Caco-2 (cell line): ENCODE measurements at regions not wholly inside any gene's neighbourhood (a gene's known extent, or its start where the extent isn't known, plus 50 kb on each side); places are given as distances from the start of the nearest gene placed in this dataset.

Experiments
- BruUV-seq: library from RNA; stranded (reverse); fragments of 400-500 nt; replicated peaks from 2 replicates; lab custom pipeline; 2021; lab: Mats Ljungman, UMichigan
- CTCF ChIA-PET: fragments of 300-600 bp; sonication (Branson Sonifier 250); formaldehyde crosslinking; loops from one replicate; lab custom pipeline; 2022; ENCODE audit warnings: antibody characterized with exemption; lab: Charles Lee
- POLR2A ChIA-PET: fragments of 300-600 bp; sonication (Branson Sonifier 250); formaldehyde crosslinking; loops from one replicate; lab custom pipeline; 2022; ENCODE audit warnings: antibody characterized with exemption; lab: Charles Lee
- DNase-seq, 2 experiments: peaks; one replicate each; pipeline versions ENCODE4 v3.0.0 to v3.0.0-alpha.2; 2020 to 2022
- H3K27me3 ChIP-seq: replicated peaks from 2 replicates; pipeline ENCODE4 v1.6.0; 2011; ENCODE audit warnings: low read length; ENCODE audit not compliant: control insufficient read depth, insufficient read depth
- H3K36me3 ChIP-seq: 2 replicates; pipeline ENCODE4 v1.5.1; 2011; ENCODE audit warnings: low read length; ENCODE audit not compliant: control insufficient read depth, insufficient read depth
- H3K4me1 ChIP-seq: fragments of 250-450 bp; sonication (Bioruptor Pico); 2 replicates; pipeline ENCODE4 v1.5.1; 2020; ENCODE audit warnings: mild to moderate bottlenecking
- H3K4me3 ChIP-seq: 2 replicates; pipeline ENCODE4 v1.5.1; 2011; ENCODE audit warnings: low read depth, mild to moderate bottlenecking, control low read depth, low read length
- H3K9me3 ChIP-seq: fragments of 250-450 bp; sonication (Bioruptor Pico); 2 replicates; pipeline ENCODE4 v1.5.1; 2020; ENCODE audit warnings: mild to moderate bottlenecking, moderate library complexity
- H3K27ac Mint-ChIP-seq: one replicate; pipeline ENCODE4 v1.8.0; 2022; ENCODE audit warnings: mixed read lengths; ENCODE audit not compliant: unreplicated experiment
- H3K27me3 Mint-ChIP-seq: one replicate; pipeline ENCODE4 v1.8.0; 2022; ENCODE audit warnings: mixed read lengths; ENCODE audit not compliant: insufficient read depth, unreplicated experiment
- H3K36me3 Mint-ChIP-seq: one replicate; pipeline ENCODE4 v1.8.0; 2022; ENCODE audit warnings: mild to moderate bottlenecking, mixed read lengths; ENCODE audit not compliant: insufficient read depth, unreplicated experiment
- H3K4me1 Mint-ChIP-seq: one replicate; pipeline ENCODE4 v1.8.0; 2022; ENCODE audit warnings: low read depth, mixed read lengths; ENCODE audit not compliant: unreplicated experiment
- H3K4me3 Mint-ChIP-seq: one replicate; pipeline ENCODE4 v1.8.0; 2022; ENCODE audit warnings: mild to moderate bottlenecking, moderate library complexity, mixed read lengths; ENCODE audit not compliant: unreplicated experiment
- H3K9me3 Mint-ChIP-seq: one replicate; pipeline ENCODE4 v1.8.0; 2022; ENCODE audit warnings: mixed read lengths; ENCODE audit not compliant: unreplicated experiment
- intact Hi-C: fragments of 100-400 bp; cut with micrococcal nuclease; formaldehyde crosslinking; loops from one replicate; pipeline ENCODE4 v1.10.0; 2022; ENCODE audit not compliant: unreplicated experiment
- TF ChIP-seq, protein P1 (sequence below), 2 experiments: fragments of 200-600 bp in 1 of 2; IDR thresholded peaks; 1 replicate in 1 of 2; 2 replicates in 1 of 2; pipeline versions ENCODE4 v1.5.1 to v1.8.0; 2011 to 2022; ENCODE audit warnings: antibody characterized with exemption in 1 of 2, control low read depth in 1 of 2, inconsistent platforms in 1 of 2, low read depth in 1 of 2, low read length in 1 of 2, mild to moderate bottlenecking in 1 of 2, moderate library complexity in 1 of 2; ENCODE audit not compliant: insufficient read depth in 1 of 2, severe bottlenecking in 1 of 2, unreplicated experiment in 1 of 2

- no peaks in the 10 kb centered on the region for H3K36me3 Mint-ChIP-seq
- intact Hi-C loops: no loop called here
- ChIA-PET POLR2A (no interaction called here), CTCF (no interaction called here)
- H3K4me1 Mint-ChIP-seq: no peaks in the 10 kb centered on the region
- no peaks in the 10 kb centered on the region for H3K9me3 ChIP-seq
- H3K9me3 Mint-ChIP-seq: no peaks in the 10 kb centered on the region
- H3K27me3 Mint-ChIP-seq: peaks cover 2% of the 10 kb centered on the region
- TF ChIP-seq, protein P1, sequence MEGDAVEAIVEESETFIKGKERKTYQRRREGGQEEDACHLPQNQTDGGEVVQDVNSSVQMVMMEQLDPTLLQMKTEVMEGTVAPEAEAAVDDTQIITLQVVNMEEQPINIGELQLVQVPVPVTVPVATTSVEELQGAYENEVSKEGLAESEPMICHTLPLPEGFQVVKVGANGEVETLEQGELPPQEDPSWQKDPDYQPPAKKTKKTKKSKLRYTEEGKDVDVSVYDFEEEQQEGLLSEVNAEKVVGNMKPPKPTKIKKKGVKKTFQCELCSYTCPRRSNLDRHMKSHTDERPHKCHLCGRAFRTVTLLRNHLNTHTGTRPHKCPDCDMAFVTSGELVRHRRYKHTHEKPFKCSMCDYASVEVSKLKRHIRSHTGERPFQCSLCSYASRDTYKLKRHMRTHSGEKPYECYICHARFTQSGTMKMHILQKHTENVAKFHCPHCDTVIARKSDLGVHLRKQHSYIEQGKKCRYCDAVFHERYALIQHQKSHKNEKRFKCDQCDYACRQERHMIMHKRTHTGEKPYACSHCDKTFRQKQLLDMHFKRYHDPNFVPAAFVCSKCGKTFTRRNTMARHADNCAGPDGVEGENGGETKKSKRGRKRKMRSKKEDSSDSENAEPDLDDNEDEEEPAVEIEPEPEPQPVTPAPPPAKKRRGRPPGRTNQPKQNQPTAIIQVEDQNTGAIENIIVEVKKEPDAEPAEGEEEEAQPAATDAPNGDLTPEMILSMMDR (IDR thresholded peaks at IDR 0.05; ENCODE audit: insufficient read depth in 1 of 2, low read depth in 1 of 2, low read length in 1 of 2, severe bottlenecking in 1 of 2, unreplicated experiment in 1 of 2): no peak
- no peak overlapping the region for H3K4me3 Mint-ChIP-seq
- no peaks in the 10 kb centered on the region for H3K36me3 ChIP-seq
- DNase-seq: no peak
- no TSS peak for BruUV-seq
- no peak overlapping the region for H3K27ac Mint-ChIP-seq
- no peak overlapping the region for H3K4me3 ChIP-seq
- H3K27me3 ChIP-seq: no peaks in the 10 kb centered on the region
- no peaks in the 10 kb centered on the region for H3K4me1 ChIP-seq
These were observed 88.6 kb upstream of the NFIB start for GRCh38 chr9:14402583-14402982.

GRCh38 chr9:14401911-14402310 lies 88.0 kb upstream of the NFIB start:
- TF ChIP-seq, protein P1 (IDR thresholded peaks at IDR 0.05; ENCODE audit: insufficient read depth in 1 of 2, low read depth in 1 of 2, low read length in 1 of 2, severe bottlenecking in 1 of 2, unreplicated experiment in 1 of 2): no peak
- no peaks in the 10 kb centered on the region for H3K4me1 Mint-ChIP-seq
- BruUV-seq: no TSS peak
- no peaks in the 10 kb centered on the region for H3K9me3 Mint-ChIP-seq
- peaks cover 2% of the 10 kb centered on the region for H3K27me3 Mint-ChIP-seq
- no peak for DNase-seq
- Histone ChIP-seq H3K36me3 (no peaks in the 10 kb centered on the region), H3K9me3 (no peaks in the 10 kb centered on the region), H3K4me1 (no peaks in the 10 kb centered on the region), H3K27me3 (no peaks in the 10 kb centered on the region), H3K4me3 (no peak overlapping the region)
- ChIA-PET POLR2A (no interaction called here), CTCF (no interaction called here)
- no peak overlapping the region for H3K4me3 Mint-ChIP-seq
- H3K36me3 Mint-ChIP-seq: no peaks in the 10 kb centered on the region
- intact Hi-C loops: no loop called here
- no peak overlapping the region for H3K27ac Mint-ChIP-seq

- no peak overlapping the region for H3K27ac Mint-ChIP-seq
- DNase-seq: peak in 1 of 2 experiments; percentile 18
- intact Hi-C loops: no loop called here
- no peak overlapping the region for H3K4me3 Mint-ChIP-seq
- H3K9me3 Mint-ChIP-seq: no peaks in the 10 kb centered on the region
- Histone ChIP-seq H3K4me3 (no peak overlapping the region), H3K36me3 (no peaks in the 10 kb centered on the region), H3K4me1 (no peaks in the 10 kb centered on the region), H3K9me3 (no peaks in the 10 kb centered on the region), H3K27me3 (no peaks in the 10 kb centered on the region)
- ChIA-PET POLR2A (no interaction called here), CTCF (no interaction called here)
- H3K27me3 Mint-ChIP-seq: peaks cover 2% of the 10 kb centered on the region
- BruUV-seq: no TSS peak
- H3K4me1 Mint-ChIP-seq: no peaks in the 10 kb centered on the region
- TF ChIP-seq, protein P1 (IDR thresholded peaks at IDR 0.05; ENCODE audit: insufficient read depth in 1 of 2, low read depth in 1 of 2, low read length in 1 of 2, severe bottlenecking in 1 of 2, unreplicated experiment in 1 of 2): no peak
- no peaks in the 10 kb centered on the region for H3K36me3 Mint-ChIP-seq
These were observed 86.7 kb upstream of the NFIB start for GRCh38 chr9:14400658-14400995.
